ENCODE measurements at regions not wholly inside any gene's neighbourhood (a gene's known extent, or its start where the extent isn't known, plus 50 kb on each side); places are given as distances from the start of the nearest gene placed in this dataset.

- Mint-ChIP-seq H3K27ac (no peak overlapping the region), H3K4me3 (no peak overlapping the region), H3K9me3 (no peaks in the 10 kb centered on the region), H3K4me1 (no peaks in the 10 kb centered on the region), H3K36me3 (no peaks in the 10 kb centered on the region)
- ATAC-seq (no peak), DNase-seq (ENCODE audit: low spot score in 2 of 2) (no peak)
Measured at GRCh38 chr7:138259675-138260074, 183.4 kb downstream of the AKR1D1 start.

- Mint-ChIP-seq H3K9me3 (no peaks in the 10 kb centered on the region), H3K4me1 (no peaks in the 10 kb centered on the region), H3K36me3 (no peaks in the 10 kb centered on the region), H3K4me3 (no peak overlapping the region), H3K27ac (no peak overlapping the region)
- ATAC-seq (peak; percentile 11), DNase-seq (ENCODE audit: low spot score in 2 of 2) (no peak)
Measured at GRCh38 chr7:138267934-138268333, 191.7 kb downstream of the AKR1D1 start.

- H3K4me1 Mint-ChIP-seq: no peaks in the 10 kb centered on the region
- H3K36me3 Mint-ChIP-seq: no peaks in the 10 kb centered on the region
- ATAC-seq (no peak), DNase-seq (ENCODE audit: low spot score in 2 of 2) (no peak)
- H3K9me3 Mint-ChIP-seq: no peaks in the 10 kb centered on the region
- H3K27ac Mint-ChIP-seq: no peak overlapping the region
- H3K4me3 Mint-ChIP-seq: no peak overlapping the region
Measured at GRCh38 chr7:138276891-138277290, 183.2 kb upstream of the TRIM24 start.

DNA sequence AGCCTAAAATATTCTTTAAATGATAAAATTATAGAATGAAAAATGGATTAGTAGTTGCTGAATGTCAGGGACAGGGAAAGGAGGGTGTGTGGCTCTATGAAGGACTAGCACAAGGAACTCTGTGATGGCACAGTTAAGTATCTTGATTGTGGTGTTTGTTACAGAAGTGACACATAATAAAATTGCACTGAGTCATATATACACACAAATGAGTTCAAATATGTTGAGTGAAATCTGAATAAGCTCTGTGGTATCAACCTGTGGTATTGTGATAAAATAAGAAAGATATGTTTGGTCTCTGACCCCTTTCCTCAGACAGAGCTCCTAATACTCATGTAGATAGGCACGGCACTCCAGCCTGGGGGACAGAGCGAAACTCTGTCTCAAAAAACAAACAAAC, 181.5 kb upstream of the TRIM24 start:
- peak; percentile 73 for ATAC-seq

DNA sequence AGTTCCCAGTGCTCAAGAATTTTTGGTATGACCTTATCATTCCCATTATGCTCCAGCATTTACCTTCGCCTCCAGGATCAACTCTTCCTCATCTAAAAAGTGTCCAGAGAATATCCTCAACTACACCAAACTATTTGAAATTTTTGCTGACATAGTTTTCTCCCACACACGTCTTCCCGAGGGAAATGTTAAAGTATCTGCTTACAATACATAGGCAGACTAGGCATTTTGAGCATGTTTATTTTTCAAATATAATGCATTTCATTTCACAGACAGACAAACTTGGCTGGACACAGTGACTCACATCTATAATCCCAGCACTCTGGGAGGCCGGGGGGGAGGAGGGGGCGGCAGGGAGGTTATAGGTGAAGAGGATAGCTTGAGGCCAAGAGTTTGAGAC, 177.1 kb upstream of the TRIM24 start:
- no peak for ATAC-seq

More for the DNA sequence above, 181.5 kb upstream of the TRIM24 start:
- H3K4me1 Mint-ChIP-seq: no peaks in the 10 kb centered on the region
- H3K4me3 Mint-ChIP-seq: no peak overlapping the region
- H3K27ac Mint-ChIP-seq: no peak overlapping the region
- DNase-seq (ENCODE audit: low spot score in 2 of 2): no peak
- H3K9me3 Mint-ChIP-seq: no peaks in the 10 kb centered on the region
- H3K36me3 Mint-ChIP-seq: no peaks in the 10 kb centered on the region

DNA sequence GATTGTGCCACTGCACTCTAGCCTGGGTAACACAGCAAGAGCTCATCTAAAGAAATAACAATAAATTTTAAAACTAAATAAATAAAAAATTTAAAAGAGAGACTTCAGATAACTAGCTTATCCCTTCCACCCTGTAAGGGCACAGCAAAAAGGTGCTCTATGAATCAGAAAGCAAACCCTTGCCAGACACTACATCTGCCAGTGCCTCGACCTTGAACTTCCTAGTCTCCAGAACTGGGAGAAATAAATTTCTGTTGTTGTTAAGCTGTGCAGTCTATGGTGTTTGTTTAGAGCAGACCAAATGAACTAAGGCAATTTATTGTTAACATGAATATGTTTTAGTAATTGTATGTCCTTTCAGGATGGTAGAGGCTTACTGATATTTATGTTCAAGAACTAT, 174.9 kb upstream of the TRIM24 start:
- H3K9me3 Mint-ChIP-seq: peaks cover 4% of the 10 kb centered on the region
- ATAC-seq (no peak), DNase-seq (ENCODE audit: low spot score in 2 of 2) (no peak)
- no peaks in the 10 kb centered on the region for H3K36me3 Mint-ChIP-seq
- H3K27ac Mint-ChIP-seq: no peak overlapping the region
- no peaks in the 10 kb centered on the region for H3K4me1 Mint-ChIP-seq
- no peak overlapping the region for H3K4me3 Mint-ChIP-seq

More for the DNA sequence above, 177.1 kb upstream of the TRIM24 start:
- Mint-ChIP-seq H3K36me3 (no peaks in the 10 kb centered on the region), H3K9me3 (no peaks in the 10 kb centered on the region), H3K4me1 (no peaks in the 10 kb centered on the region), H3K4me3 (no peak overlapping the region), H3K27ac (no peak overlapping the region)
- no peak for DNase-seq (ENCODE audit: low spot score in 2 of 2)

- DNase-seq (ENCODE audit: low spot score in 2 of 2) (no peak), ATAC-seq (no peak)
- H3K4me1 Mint-ChIP-seq: no peaks in the 10 kb centered on the region
- peaks cover 9% of the 10 kb centered on the region for H3K9me3 Mint-ChIP-seq
- no peak overlapping the region for H3K27ac Mint-ChIP-seq
- no peaks in the 10 kb centered on the region for H3K36me3 Mint-ChIP-seq
- H3K4me3 Mint-ChIP-seq: no peak overlapping the region
Measured at GRCh38 chr7:138286846-138287245, 173.2 kb upstream of the TRIM24 start.

DNA sequence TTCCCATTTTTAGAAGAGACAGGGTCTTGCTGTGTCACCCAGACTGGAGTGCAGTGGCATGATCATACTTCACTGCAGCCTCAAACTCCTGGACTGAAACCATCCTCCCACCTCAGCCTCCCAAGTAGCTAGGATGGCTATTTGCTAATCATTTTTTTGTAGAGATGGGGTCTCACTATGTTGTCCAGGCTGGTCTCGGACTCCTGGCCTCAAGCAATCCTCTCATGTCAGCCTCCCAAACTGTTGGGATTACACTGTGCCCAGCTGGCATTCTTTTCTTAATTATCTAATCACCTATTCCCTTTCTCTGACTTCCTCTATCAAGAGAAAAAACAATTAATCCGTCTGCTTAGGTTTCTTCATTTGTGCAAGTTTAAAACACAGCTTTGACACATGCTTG, 172.5 kb upstream of the TRIM24 start:
- peaks cover 9% of the 10 kb centered on the region for H3K9me3 Mint-ChIP-seq
- H3K4me3 Mint-ChIP-seq: no peak overlapping the region
- ATAC-seq (no peak), DNase-seq (ENCODE audit: low spot score in 2 of 2) (no peak)
- H3K4me1 Mint-ChIP-seq: no peaks in the 10 kb centered on the region
- H3K36me3 Mint-ChIP-seq: no peaks in the 10 kb centered on the region
- H3K27ac Mint-ChIP-seq: no peak overlapping the region

DNA sequence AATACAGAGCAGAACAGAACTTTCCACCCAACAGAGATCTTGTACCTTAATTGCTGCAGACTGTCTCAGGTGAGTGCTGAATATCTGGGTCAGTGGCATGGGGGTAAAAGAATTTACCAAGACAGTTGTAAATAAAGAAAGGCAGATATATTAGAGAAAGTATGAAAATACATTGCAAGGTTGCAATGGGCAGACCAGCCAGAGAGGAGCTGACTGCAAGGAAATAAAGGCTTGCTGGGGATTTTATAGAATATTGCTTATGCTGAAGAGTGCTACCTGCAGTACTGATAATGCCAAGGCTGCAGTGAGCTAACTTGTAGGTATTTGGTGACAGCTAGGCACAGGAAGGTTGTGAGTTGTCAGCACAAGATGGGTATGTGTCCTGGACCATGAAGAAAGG, 171.0 kb upstream of the TRIM24 start:
- Mint-ChIP-seq H3K4me1 (no peaks in the 10 kb centered on the region), H3K36me3 (no peaks in the 10 kb centered on the region), H3K27ac (no peak overlapping the region), H3K4me3 (no peak overlapping the region), H3K9me3 (peaks cover 9% of the 10 kb centered on the region)
- DNase-seq (ENCODE audit: low spot score in 2 of 2): no peak
- no peak for ATAC-seq

DNA sequence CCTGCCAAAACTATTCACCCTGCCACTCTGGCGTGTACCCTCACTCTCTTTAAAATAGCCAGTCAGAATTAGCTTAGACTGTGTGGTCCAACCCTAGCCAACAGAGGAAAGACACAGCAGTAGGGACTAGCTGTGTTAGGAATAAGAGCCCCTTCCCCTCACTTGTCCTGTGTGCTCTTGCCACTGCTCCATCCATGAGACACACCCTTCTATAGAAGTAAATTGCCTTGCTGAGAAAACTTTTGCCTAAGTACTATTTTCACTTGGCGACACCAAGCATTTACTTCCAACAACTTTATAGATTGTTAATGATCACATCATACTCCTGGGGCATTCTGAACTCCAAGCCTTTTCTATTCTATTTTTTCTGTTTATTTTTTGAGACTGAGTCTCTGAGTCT, 170.2 kb upstream of the TRIM24 start:
- Mint-ChIP-seq H3K36me3 (no peaks in the 10 kb centered on the region), H3K27ac (no peak overlapping the region), H3K9me3 (peaks cover 9% of the 10 kb centered on the region), H3K4me3 (no peak overlapping the region), H3K4me1 (no peaks in the 10 kb centered on the region)
- DNase-seq (ENCODE audit: low spot score in 2 of 2) (no peak), ATAC-seq (no peak)

GRCh38 chr7:138292951-138293350, 167.1 kb upstream of the TRIM24 start:
- Mint-ChIP-seq H3K4me1 (no peaks in the 10 kb centered on the region), H3K4me3 (no peak overlapping the region), H3K36me3 (no peaks in the 10 kb centered on the region), H3K27ac (no peak overlapping the region), H3K9me3 (peaks cover 9% of the 10 kb centered on the region)
- ATAC-seq (no peak), DNase-seq (ENCODE audit: low spot score in 2 of 2) (no peak)

- DNase-seq (ENCODE audit: low spot score in 2 of 2) (no peak), ATAC-seq (no peak)
- no peak overlapping the region for H3K27ac Mint-ChIP-seq
- H3K4me3 Mint-ChIP-seq: no peak overlapping the region
- no peaks in the 10 kb centered on the region for H3K4me1 Mint-ChIP-seq
- H3K36me3 Mint-ChIP-seq: no peaks in the 10 kb centered on the region
- H3K9me3 Mint-ChIP-seq: peaks cover 5% of the 10 kb centered on the region
Measured at GRCh38 chr7:138295049-138295637, 164.9 kb upstream of the TRIM24 start.

GRCh38 chr7:138297526-138297925, 162.5 kb upstream of the TRIM24 start:
- ATAC-seq (no peak), DNase-seq (ENCODE audit: low spot score in 2 of 2) (no peak)
- Mint-ChIP-seq H3K4me1 (no peaks in the 10 kb centered on the region), H3K27ac (no peak overlapping the region), H3K36me3 (no peaks in the 10 kb centered on the region), H3K9me3 (no peaks in the 10 kb centered on the region), H3K4me3 (no peak overlapping the region)

DNA sequence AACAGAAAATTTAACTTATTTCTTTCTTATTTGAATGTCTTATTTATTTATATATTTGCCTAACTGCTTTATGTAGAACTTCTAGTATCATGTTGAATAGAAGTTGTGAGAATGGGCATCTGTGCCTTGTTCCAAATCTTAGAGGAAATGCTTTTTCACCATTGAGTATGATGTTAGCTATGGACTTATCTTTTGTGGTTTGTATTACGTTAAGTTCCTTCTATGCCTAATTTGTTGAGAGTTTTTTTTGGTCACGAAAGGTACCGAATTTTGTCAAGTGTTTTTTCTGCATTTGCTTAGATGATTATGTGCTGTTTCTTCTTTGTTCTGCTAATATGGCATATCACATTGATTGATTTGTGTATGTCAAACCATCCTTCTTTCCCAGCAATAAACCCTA, 161.0 kb upstream of the TRIM24 start:
- no peak for ATAC-seq
- no peak overlapping the region for H3K4me3 Mint-ChIP-seq
- H3K36me3 Mint-ChIP-seq: no peaks in the 10 kb centered on the region
- H3K4me1 Mint-ChIP-seq: no peaks in the 10 kb centered on the region
- no peak for DNase-seq (ENCODE audit: low spot score in 2 of 2)
- no peaks in the 10 kb centered on the region for H3K9me3 Mint-ChIP-seq
- no peak overlapping the region for H3K27ac Mint-ChIP-seq

- no peaks in the 10 kb centered on the region for H3K4me1 Mint-ChIP-seq
- DNase-seq (ENCODE audit: low spot score in 2 of 2) (no peak), ATAC-seq (no peak)
- no peaks in the 10 kb centered on the region for H3K9me3 Mint-ChIP-seq
- H3K4me3 Mint-ChIP-seq: no peak overlapping the region
- H3K27ac Mint-ChIP-seq: no peak overlapping the region
- no peaks in the 10 kb centered on the region for H3K36me3 Mint-ChIP-seq
Measured at GRCh38 chr7:138303230-138304070, 156.6 kb upstream of the TRIM24 start.

DNA sequence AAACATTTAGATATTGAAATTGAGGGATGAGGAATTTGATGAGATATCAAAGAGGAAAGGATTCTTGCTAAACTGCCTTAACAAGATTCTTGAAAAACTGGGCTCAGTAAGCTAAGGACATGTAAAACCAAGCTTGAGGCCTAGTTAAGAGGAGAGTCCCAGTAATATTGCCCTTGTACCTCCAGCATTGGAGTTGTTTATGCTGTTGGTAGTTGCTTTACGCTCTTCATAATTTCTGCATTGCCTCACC, 156.1 kb upstream of the TRIM24 start:
- ATAC-seq (no peak), DNase-seq (ENCODE audit: low spot score in 2 of 2) (no peak)
- Mint-ChIP-seq H3K27ac (no peak overlapping the region), H3K4me1 (no peaks in the 10 kb centered on the region), H3K9me3 (no peaks in the 10 kb centered on the region), H3K36me3 (no peaks in the 10 kb centered on the region), H3K4me3 (no peak overlapping the region)
